ENCODE measurements at regions not wholly inside any gene's neighbourhood (a gene's known extent, or its start where the extent isn't known, plus 50 kb on each side); places are given as distances from the start of the nearest gene placed in this dataset.

GRCh38 chr2:193793914-193794313, 1599.2 kb upstream of the TMEFF2 start:
- H3K9me3 ChIP-seq = no peaks in the 10 kb centered on the region
- TF ChIP-seq CTCF (IDR thresholded peaks at IDR 0.05) = no peak
- no peaks in the 10 kb centered on the region for H3K4me1 ChIP-seq (ENCODE audit: control insufficient read depth in 1 of 2, low read depth in 2 of 2)
- no peak overlapping the region for H3K27ac ChIP-seq
- no peak overlapping the region for H3K4me3 ChIP-seq
- no peaks in the 10 kb centered on the region for H3K27me3 ChIP-seq (replicated peaks; ENCODE audit: insufficient read depth)
- ATAC-seq (ENCODE audit: insufficient number of reproducible peaks, low FRiP score, low read depth) (no peak), DNase-seq (ENCODE audit: low spot score) (no peak)
- H3K36me3 ChIP-seq = no peaks in the 10 kb centered on the region

GRCh38 chr2:193783681-193784080, 1588.9 kb upstream of the TMEFF2 start:
- DNase-seq (ENCODE audit: low spot score) (no peak), ATAC-seq (ENCODE audit: insufficient number of reproducible peaks, low FRiP score, low read depth) (no peak)
- Histone ChIP-seq H3K27ac (no peak overlapping the region), H3K4me1 (ENCODE audit: control insufficient read depth in 1 of 2, low read depth in 2 of 2) (no peaks in the 10 kb centered on the region), H3K4me3 (no peak overlapping the region), H3K9me3 (no peaks in the 10 kb centered on the region), H3K36me3 (no peaks in the 10 kb centered on the region), H3K27me3 (replicated peaks; ENCODE audit: insufficient read depth) (no peaks in the 10 kb centered on the region)
- TF ChIP-seq CTCF (IDR thresholded peaks at IDR 0.05) = no peak

- DNase-seq (ENCODE audit: low spot score) (no peak), ATAC-seq (ENCODE audit: insufficient number of reproducible peaks, low FRiP score, low read depth) (no peak)
- H3K4me3 ChIP-seq = no peak overlapping the region
- no peak overlapping the region for H3K27ac ChIP-seq
- no peaks in the 10 kb centered on the region for H3K4me1 ChIP-seq (ENCODE audit: control insufficient read depth in 1 of 2, low read depth in 2 of 2)
- TF ChIP-seq CTCF (IDR thresholded peaks at IDR 0.05) = no peak
- H3K36me3 ChIP-seq = no peaks in the 10 kb centered on the region
- H3K9me3 ChIP-seq = no peaks in the 10 kb centered on the region
- no peaks in the 10 kb centered on the region for H3K27me3 ChIP-seq (replicated peaks; ENCODE audit: insufficient read depth)
Measured at GRCh38 chr2:193778293-193778692, 1583.6 kb upstream of the TMEFF2 start.

- no peak overlapping the region for H3K4me3 ChIP-seq
- H3K27me3 ChIP-seq (replicated peaks; ENCODE audit: insufficient read depth) = no peaks in the 10 kb centered on the region
- TF ChIP-seq CTCF (IDR thresholded peaks at IDR 0.05) = no peak
- DNase-seq (ENCODE audit: low spot score) (no peak), ATAC-seq (ENCODE audit: insufficient number of reproducible peaks, low FRiP score, low read depth) (no peak)
- H3K4me1 ChIP-seq (ENCODE audit: control insufficient read depth in 1 of 2, low read depth in 2 of 2) = no peaks in the 10 kb centered on the region
- H3K9me3 ChIP-seq = no peaks in the 10 kb centered on the region
- H3K27ac ChIP-seq = no peak overlapping the region
- no peaks in the 10 kb centered on the region for H3K36me3 ChIP-seq
Measured at GRCh38 chr2:193776988-193777387, 1582.3 kb upstream of the TMEFF2 start.

- H3K36me3 ChIP-seq = no peaks in the 10 kb centered on the region
- ATAC-seq (ENCODE audit: insufficient number of reproducible peaks, low FRiP score, low read depth) = no peak
- no peak for DNase-seq (ENCODE audit: low spot score)
- H3K27me3 ChIP-seq (replicated peaks; ENCODE audit: insufficient read depth) = no peaks in the 10 kb centered on the region
- H3K9me3 ChIP-seq = no peaks in the 10 kb centered on the region
- no peak overlapping the region for H3K4me3 ChIP-seq
- no peak overlapping the region for H3K27ac ChIP-seq
- TF ChIP-seq CTCF (IDR thresholded peaks at IDR 0.05) = no peak
- no peaks in the 10 kb centered on the region for H3K4me1 ChIP-seq (ENCODE audit: control insufficient read depth in 1 of 2, low read depth in 2 of 2)
Measured at GRCh38 chr2:193774166-193774565, 1579.4 kb upstream of the TMEFF2 start.

Measured in thoracic aorta (tissue), 2 donors.